Suppressor macrophage treated with lipopolysaccharide for 1 hour (primary cell): ENCODE measurements at regions not wholly inside any gene's neighbourhood (a gene's known extent, or its start where the extent isn't known, plus 50 kb on each side); places are given as distances from the start of the nearest gene placed in this dataset.
"Not testable (repeated sequence)": the region's sequence is repeated elsewhere in the genome, so short reads cannot be mapped to it uniquely, and the experiment has no call there.

Experiments used
- DNase-seq, 3 donors: peaks; one replicate each; pipeline ENCODE4 v3.0.0-alpha.2; 2020 to 2022

DNA sequence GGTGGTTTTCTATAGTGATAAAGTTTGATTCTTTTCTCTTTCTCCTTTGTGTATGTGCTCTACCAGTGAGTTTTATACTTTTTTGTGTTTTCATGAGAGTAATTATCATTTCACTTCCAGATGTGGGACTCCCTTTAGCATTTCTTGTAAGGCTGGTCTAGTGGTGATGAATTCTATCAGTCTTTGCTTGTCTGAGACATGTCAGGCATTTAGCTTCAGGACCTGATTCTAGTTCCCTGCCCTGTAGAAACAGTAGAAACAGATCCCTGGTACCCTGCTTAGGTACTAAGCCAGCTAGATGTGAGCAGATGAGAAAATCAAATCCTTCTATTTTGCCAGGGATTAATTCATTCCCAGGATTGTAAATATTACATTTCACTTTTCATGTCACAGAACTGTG lies 203.7 kb downstream of the ALG10 start:
- not testable (repeated sequence) for DNase-seq

GRCh38 chr12:34228046-34228445 lies 205.8 kb downstream of the ALG10 start:
- DNase-seq = not testable (repeated sequence)

GRCh38 chr12:34229033-34229432 lies 206.7 kb downstream of the ALG10 start:
- not testable (repeated sequence) for DNase-seq

- DNase-seq = no peak
Observed at GRCh38 chr12:34233618-34234017, 211.3 kb downstream of the ALG10 start.

DNA sequence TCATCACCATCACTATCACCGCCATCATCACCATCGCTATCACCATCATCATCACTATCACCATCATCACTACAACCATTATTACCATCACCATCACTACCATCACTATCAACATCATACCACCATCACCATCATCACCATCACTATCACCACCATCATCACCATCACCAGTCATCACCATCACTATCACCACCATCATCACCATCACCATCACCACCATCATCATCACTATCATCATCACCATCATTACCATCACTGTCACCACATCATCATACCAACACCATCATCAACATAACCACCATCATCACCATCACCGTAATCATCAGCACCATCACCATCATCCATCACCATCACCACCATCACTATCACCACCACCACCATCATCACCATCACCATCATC lies 213.8 kb downstream of the ALG10 start:
- no peak for DNase-seq

- DNase-seq = no peak
Observed at GRCh38 chr12:34244608-34245007, 222.3 kb downstream of the ALG10 start.

GRCh38 chr12:34249271-34249670 lies 227.0 kb downstream of the ALG10 start:
- DNase-seq = no peak

- not testable (repeated sequence) for DNase-seq
Observed at GRCh38 chr12:34251879-34252278, 229.6 kb downstream of the ALG10 start.

DNA sequence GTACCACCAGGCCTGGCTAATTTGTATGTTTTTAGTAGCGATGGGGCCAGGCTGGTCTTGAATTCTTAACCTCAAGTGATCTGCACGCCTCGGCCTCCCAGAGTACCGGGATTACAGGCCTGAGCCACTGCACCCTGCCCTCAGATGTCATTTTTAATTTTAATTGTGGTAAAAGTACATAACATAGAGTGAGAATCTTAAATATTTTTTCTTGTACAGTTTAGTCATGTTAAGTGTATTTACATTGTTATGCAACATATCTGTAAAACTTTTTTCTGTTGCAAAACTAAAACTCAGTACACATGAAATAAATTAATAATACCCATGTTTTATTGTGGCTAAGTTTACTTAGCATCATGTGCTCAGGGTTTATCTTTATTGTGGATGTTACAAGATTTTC lies 231.4 kb downstream of the ALG10 start:
- no peak for DNase-seq

DNA sequence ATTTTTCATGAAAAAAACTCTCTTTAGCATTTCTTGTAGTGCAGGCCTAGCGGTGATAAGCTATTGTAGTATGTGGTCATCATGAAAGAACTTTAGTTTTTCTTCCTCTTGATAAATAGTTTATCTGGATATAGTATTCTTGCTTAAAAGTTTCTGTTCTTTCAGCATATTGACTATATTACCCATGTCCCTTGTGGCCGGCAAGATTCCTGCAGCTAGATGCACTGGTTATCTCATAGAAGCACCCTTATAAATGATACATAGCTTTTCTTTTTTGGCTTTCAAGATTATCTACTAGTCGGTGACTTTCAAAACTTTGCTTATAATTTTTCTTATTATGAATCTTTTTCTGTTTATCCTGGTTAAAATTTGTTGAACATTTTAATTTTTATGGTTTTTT lies 234.8 kb downstream of the ALG10 start:
- DNase-seq = no peak

DNA sequence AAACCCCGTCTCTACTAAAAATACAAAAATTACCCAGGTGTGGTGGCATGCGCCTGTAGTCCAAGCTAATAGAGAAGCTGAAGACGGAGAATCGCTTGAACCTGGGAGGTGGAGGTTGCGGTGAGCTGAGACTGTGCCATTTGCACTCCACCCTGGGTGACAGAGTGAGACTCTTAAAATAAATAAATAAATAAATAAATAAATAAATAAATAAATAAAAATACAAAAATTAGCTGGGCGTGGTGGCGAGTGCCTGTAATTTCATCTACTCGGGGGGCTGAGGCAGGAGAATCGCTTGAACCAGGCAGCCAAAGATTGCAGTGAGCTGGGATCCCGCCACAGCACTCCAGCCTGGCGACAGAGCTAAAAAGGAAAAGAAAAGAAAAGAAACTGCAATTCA lies 239.8 kb downstream of the ALG10 start:
- DNase-seq = not testable (repeated sequence)

- DNase-seq = no peak
Observed at GRCh38 chr12:34264110-34264509, 241.8 kb downstream of the ALG10 start.

- not testable (repeated sequence) for DNase-seq
Observed at GRCh38 chr12:34273703-34274102, 251.4 kb downstream of the ALG10 start.

DNA sequence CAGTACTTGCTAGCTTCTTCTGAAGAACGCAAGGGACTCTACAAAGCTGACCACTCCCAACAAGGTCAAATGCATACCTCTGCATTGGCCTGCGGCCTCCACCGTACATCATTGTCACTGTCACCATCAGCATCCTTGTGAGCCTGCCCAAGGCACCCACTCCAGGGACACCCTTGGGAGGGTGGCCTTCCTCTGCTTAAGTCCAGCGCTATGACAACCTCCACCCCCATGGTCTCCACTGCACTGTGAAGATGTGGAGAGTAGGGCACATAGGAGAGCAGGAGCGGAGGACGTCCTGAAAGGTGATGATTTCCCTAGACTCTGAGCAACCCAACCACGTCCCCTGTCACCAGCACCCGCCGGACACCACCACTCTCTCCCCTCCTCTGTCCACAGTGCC lies 252.8 kb downstream of the ALG10 start:
- no peak for DNase-seq

- no peak for DNase-seq
Observed at GRCh38 chr12:34286483-34286882, 264.2 kb downstream of the ALG10 start.

GRCh38 chr12:34286934-34287333 lies 264.6 kb downstream of the ALG10 start:
- no peak for DNase-seq

- no peak for DNase-seq
Observed at GRCh38 chr12:34287437-34287836, 265.1 kb downstream of the ALG10 start.

DNA sequence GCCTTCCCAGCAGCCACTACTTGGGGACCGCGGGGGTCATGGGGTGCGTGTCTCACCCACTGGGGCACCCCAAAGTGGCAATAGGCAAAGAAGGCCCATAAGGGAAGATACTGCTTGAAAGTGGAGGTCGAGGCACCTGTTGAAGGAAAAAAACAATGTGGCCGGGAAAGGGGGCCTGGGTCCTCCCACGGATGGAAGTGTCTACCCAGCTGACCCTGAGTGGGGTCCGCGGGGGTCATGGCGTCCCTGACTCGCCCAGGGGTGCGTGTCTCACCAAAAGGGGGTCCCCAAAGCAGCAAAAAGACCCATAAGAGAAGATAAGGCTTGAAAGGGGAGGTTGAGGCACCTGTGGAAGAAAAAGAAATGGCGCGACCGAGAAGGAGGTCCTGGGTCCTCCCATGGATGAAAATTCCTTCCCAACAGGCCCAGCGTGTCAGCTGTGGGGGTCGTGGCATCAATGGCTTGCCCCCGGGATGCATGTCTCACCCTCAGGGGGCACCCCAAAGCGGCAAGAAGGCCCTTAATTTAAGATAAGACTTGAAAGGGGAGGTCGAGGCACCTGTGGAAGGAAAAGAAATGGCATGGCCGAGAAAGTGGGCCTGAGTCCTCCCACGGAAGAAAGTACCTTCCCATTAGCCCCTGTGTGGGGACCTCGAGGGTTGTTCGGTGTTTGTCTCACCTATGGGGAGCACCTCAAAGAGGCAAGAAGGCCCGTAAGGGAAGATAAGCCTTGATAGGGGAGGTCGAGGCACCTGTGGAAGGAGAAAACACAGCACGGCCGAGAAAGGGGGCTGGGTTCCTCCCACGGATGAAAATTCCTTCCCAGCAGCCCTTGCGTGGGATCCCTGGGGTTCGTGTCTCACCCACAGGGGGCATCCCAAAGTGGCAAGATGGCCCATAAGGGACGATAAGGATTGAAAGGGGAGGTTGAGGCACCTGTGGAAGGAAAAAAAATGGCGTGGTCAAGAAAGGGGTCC lies 266.0 kb downstream of the ALG10 start:
- DNase-seq = no peak

- DNase-seq = no peak
Observed at GRCh38 chr12:34288963-34289345, 266.7 kb downstream of the ALG10 start.

- DNase-seq = no peak
Observed at GRCh38 chr12:34289431-34290380, 267.4 kb downstream of the ALG10 start.

- DNase-seq = no peak
Observed at GRCh38 chr12:34290381-34290995, 268.2 kb downstream of the ALG10 start.

DNA sequence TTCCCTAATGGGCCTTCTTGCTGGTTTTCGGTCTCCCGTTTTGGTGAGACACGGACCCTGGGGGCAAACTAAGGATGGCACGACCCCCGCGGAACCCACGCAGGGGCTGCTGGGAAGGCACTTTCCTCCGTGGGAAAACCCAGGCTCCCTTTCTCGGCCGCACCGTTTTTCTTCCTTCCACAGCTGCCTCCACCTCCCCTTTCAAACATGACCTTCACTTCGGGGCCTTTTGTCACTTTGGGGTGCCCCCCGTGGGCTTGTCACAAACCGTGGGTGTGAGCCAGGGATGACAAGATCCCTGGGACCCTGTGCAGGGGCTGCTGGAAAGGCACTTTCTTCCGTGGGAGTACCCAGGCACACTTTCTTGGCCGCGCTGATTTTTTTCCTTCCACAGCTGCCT lies 268.7 kb downstream of the ALG10 start:
- no peak for DNase-seq

GRCh38 chr12:34291426-34291901 lies 269.2 kb downstream of the ALG10 start:
- DNase-seq = no peak
